ENCODE measurements at regions not wholly inside any gene's neighbourhood (a gene's known extent, or its start where the extent isn't known, plus 50 kb on each side); places are given as distances from the start of the nearest gene placed in this dataset.
"Not testable (repeated sequence)": the region's sequence is repeated elsewhere in the genome, so short reads cannot be mapped to it uniquely, and the experiment has no call there.

DNA sequence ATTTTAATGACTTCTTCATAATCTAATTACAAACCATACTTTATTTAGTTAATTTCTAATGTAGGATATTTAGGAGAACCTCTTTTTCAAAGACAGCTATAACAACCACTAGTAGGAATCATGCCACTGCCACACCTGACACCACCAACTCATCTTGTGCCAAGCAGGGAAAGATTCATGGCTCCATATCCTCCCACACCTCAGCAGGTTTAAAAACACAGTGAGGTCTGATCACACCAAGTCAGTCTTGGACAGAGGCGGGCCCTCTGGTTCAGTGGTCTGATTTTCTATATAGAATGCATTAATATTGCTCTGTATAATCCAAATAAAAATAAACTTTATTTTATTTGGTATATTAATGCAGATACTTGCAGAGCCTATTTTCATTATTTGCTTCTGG, 227.7 kb upstream of the TTC29 start:
- no peak for DNase-seq

DNA sequence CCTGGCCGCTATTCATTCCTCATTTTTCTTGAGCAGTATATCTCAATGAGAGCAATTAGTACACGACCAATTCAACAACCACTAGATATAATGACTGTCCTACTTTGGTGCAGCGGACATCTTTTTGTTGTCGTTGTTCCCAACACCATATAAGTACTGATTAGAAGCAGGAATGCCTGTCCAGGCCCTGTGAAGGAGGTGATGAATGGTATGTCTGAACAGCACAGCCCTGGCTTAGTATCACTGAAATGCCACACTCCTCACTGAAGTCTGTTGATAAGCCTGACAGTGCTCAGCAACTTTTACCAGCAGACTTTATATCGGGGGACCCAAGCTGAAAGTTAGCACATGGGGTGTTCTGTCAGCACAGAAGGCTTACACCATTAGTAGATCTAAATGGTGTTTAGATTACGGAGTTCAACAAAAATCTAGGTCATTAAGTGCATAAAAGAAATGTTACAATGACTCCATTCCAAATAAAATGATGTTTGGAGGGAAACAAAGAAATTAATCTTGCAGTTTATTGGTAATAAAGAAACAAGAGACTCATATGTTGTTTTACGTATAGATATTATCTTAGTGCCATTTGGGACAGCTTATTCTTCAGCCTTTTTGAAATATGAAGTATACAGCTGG, 228.3 kb upstream of the TTC29 start:
- DNase-seq, result no peak

DNA sequence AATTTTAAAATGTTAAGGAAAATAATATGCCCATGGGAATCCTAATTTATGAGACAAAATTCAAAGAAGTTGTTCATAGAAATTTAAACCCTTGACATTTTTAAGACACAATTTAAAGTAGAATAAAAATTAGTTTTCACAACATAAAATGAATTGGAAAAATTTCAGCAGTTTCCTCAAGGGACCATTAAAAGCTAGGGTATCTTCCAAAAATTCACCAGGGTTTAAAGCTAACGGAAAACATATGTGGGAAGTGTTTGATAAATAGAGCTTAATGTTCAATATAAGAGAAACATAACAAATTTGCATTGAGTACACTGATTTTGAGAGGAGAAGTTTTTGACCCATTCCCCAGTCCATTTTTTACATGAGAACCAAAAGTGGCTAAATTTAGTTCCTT, 228.9 kb upstream of the TTC29 start:
- peak; percentile 14 for DNase-seq

DNA sequence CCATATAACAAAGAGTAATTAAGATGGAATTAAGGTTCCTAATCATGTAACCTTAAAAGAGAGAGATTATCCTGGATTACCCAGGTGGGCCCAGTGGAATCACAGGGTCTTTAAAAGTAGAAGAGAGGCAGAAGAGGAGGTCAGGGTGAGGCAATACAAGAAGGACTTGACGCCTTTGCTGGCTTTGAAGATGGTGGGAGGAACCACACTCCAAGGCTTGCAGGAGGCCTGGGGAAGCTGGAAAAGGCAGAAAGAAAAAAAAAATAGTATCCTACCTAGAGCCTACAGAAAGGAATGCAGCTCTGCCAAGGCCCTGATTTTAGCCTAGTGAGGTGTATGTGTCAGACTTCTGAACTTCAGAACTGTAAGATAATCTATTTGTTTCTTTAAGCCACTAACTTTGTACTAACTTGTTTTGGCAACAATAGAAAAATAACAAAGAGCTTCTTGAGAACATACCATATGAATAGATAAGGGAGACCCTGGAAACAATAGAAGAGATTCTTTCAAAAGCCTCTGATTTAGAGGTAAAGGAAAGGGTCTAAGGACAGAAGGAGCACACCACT, 229.9 kb upstream of the TTC29 start:
- DNase-seq, result no peak

DNA sequence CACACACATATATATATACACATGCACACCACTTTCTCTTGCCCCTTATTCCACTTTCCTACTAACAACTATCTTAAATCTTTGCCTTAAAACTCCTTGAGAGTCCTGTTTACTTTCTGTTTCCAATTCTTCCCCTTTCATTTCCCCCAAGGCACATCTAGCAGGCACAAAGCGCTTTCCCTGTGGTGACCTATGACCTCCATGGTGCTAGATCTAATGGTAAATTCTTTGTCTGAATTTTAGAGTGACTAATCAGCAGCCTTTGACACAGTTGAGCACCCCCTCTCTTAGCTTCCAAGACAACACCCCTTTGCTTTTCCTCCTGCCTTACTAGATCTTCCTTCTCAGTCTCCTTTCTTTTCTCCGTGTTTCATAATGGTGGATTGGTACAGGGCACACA, 236.4 kb upstream of the TTC29 start:
- DNase-seq, result no peak

DNA sequence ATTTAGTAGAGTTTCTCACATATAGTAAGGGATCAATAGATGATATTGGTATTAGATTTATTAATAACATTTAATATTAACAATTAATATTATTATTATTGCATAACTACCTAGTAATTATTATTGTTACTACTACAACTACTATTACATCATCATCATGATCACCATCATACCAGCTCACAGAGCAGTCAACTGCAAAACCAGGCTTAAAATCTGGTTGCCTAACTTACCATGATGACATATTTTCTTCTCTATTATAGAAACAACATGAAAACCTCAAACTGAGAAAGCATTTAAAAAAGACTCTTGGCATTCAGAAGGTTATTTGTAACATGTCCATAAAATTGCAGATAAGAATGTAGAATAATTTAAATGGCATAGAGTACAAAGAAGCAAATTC, 247.0 kb upstream of the TTC29 start:
- no peak for DNase-seq

DNA sequence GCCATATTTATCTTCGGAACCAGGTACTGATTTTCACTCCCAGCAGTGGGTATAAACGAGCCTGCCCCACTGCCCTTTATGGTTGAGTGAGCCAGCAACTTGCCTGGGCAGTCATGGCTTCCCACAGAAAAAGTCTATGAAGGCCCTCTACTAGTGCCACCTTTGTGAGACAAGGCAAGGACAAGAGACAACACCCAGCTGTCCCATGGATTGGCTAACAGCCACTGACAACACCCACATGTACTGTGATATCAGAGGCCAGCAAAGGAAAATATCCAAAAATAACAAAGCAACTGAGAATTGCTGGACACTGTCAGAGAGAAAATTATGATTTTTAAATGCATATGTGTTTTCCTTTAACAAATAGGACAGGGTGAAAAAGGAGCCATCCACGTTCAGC, 248.4 kb upstream of the TTC29 start:
- no peak for DNase-seq

DNA sequence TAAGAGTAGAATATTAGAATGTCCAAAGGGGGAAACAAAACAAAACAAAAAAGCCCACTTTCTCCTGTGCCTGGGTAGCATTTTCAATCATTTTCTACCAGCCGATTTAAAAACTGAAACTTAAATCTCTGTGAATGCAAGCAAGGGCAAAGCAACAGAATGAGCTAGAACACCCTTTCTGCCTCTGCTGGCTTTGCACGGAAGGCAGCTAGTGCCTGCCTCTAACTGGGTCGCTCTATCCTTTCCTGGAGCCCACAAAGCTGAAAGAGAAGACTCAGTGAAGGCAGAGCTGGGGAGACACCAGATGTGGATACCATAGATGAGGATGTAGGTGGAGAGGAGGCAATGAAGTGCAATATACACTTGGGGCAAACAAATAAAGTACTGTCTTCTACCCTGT, 248.9 kb upstream of the TTC29 start:
- DNase-seq, result no peak

DNA sequence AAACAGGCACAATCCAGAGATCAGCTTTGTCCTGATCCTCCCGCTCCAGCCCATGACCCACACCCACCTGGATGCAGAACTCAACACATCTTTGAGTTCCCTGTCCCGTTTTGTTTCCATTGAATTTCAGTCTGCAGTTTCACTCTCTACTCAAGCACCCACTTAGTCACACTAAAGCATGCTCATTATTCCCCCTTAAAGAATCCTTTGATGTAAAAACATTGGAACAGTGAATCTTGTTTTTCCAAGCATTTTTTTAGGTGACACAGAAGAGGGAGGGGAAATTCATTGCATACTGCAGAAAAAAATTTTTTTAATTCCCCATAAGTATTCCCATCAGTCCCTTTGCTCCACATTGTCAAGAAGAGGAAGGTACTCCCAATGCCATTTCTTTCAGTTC, 249.7 kb upstream of the TTC29 start:
- peak; percentile 40 for DNase-seq

DNA sequence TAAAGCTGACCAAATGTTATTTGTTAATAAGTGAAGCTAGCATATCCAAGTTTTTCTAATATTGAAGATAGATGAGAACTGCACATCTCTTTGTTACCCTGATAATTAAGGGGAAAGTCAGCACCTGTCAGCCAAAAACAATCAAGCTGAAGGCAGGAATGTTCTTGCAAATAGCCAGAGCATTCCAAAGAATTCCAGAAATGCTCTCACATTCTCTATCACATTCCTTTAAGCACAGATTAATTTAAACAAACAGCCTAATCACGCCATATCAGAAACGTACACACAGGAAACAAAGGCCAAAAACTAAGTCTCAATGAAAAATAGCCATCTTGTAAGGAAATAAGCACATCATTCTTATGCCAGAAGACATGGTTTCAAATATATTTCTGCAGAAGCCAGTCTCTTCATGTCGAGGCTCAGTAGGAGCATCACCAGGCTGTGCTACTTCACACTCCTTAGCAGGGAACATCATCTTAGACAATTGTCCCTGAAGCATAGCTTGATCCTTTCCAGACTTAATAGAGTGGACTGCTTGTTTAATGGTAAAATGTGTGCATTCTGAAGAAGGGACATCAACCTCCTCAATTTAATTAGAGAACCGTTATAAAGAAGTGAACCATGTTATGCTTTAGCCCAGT, 252.9 kb upstream of the TTC29 start:
- DNase-seq, result peak; percentile 37

DNA sequence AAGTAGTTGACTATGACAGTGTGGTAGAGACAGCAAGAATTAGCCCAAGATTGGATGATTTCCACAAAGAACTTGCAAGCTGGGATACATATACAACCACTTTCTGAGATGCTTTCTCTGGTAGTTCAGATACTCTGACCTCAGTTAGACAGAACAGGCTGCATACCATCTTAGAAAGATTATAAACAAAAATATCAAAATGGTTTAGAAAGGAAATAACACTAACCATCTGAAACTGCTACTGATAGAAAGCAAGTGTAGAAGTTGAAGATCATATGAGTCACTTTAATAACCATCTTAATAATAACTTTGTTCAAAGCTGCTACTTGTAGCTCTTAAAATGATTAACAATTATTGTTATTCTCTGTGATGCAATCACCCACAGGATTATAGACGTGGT, 255.4 kb upstream of the TTC29 start:
- DNase-seq, result peak; percentile 10

DNA sequence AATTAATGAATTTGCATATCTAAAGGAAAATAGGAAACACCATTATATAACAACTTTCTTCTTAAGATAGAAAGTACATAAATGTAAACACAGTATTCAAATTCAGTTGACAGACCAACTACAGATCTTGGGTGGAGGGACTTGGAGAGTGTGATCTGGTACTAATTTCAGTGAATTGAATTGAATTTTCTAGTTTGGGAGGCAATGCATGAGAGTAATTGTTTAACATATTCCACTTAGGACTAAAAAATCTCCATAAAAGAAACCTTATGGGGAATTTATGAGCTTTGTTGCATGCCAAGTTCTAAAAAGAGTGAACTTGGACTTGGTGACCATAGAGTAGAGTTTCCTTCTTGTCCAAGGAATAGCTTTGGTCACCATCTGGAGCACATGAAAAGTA, 261.1 kb upstream of the TTC29 start:
- DNase-seq, result no peak

DNA sequence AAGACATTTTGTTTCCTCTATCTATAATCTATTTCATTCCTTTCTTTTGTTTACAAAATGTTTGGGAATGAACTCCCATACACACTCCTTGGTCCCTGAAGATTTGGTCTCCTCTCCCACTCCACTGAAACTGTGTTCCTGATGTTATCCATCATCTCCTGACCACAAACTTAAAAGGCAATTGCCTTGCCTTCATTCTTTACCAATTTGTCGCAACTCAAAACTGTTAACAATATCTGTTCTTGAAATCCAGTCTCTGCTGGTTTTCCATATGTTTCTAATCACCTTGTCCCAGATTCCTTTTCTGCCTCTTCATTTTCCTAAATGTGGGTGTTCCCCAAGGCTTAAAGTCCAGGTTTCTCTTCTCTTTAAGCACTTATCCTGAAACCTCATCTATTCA, 262.2 kb upstream of the TTC29 start:
- peak; percentile 69 for DNase-seq

DNA sequence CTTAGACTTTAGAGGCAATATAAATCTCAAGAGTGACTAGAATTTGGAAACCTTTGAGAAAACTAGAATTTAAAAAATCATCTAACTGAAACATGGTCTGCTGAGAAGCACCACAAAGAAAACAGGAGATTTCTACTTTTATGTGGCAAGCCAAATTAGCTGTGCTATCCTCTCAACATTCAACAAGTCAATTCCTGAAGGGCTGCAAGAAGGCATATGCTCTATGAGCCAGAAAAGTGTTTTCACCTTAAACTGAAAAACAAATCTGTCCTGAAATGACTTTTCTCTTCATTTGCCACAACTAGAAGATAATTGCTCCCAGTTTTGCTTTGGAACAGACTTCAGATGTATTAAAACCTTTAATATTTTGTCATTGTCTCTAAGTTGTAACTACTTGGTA, 263.2 kb upstream of the EDNRA start:
- no peak for DNase-seq

DNA sequence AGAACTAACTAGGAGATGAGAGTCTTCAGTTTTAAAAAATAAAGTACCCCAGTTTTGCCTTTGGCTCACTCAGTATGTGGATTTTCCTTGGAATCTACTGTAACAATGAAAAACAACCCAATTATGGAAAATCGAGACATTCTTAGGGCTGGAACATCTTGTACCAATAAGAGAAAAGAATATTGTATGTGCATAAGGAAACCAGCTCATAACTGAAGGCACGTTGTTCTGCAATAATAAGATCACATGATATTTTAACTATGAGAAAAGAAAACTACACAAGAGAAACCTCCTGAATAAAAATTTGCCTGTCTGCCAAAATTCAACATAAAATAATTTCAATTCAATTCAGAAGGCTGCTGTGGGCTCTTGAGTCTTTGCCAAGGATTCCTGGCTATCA, 261.8 kb upstream of the EDNRA start:
- no peak for DNase-seq

DNA sequence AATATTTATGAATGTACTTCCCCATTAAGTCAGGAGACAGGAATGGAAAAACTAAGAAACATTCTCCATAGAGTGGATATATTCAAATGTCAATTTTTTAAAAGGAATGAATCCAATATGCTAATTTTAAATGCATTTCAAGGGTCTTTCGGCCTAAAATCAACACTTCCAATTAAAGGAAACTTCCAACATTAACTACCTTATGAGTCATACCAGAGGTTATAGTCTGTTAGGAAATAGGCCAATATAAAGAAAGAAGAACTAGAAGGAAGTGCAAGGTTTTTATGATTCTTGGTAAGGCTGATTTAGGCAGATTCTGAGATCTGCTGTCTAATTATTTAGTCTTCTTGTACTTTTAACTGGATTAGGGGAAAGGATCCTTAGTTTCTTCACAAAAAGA, 260.1 kb upstream of the EDNRA start:
- no peak for DNase-seq

DNA sequence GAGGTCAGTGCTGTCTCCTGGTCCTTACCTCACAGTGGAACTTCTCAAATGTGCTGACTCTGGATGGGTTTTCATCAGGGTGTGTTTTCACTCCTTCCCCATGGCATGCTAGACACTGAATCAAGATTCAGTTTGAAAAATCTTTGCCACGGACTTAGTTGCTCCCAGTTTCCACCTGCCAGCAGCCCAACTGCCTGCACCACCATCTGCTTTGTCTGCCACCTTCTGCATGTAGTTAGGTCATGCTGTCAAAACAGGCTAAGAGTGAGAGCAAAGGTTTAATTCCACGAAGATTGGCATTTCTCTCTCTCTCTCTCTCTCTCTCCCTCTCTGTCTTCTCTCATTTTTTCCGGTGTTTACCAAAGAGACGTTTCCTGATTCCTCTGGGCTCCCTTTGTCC, 258.0 kb upstream of the EDNRA start:
- DNase-seq, result no peak

DNA sequence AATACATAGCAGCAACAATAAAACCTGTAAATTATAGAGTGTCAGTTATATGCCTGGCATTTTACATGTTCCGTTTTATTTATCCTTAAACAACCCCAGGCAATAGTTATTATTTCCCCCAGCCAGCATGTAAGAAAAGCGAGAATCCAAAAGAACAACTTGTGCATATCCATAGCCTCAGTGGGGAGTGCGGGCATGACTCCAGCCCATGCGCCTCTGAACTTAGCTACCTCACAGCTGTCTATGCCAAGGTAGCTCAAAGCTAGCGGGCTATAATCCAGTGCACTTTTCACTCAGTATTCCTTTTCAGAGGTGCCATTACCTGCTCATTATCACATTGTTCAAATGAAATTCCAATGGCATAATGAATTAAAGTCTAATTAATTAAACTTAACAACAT, 257.3 kb upstream of the EDNRA start:
- no peak for DNase-seq

DNA sequence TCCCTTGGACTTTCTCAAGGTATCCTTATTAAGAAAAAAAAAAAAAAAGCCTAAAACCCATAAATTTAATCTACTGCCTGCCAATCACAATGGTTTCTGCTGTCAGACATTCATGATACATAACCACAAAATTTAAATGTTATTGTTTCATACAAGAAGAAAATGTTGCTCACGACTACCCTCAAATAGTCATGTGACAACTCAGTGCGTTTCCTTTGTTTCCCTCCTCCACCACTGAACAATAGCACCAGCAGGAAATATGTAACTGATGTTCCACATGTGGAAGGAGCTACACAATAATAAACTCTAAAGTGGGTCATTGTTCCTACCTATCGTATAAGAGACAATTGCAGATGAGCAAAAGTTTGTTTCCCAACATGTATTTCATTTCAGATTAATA, 244.1 kb upstream of the EDNRA start:
- no peak for DNase-seq

DNA sequence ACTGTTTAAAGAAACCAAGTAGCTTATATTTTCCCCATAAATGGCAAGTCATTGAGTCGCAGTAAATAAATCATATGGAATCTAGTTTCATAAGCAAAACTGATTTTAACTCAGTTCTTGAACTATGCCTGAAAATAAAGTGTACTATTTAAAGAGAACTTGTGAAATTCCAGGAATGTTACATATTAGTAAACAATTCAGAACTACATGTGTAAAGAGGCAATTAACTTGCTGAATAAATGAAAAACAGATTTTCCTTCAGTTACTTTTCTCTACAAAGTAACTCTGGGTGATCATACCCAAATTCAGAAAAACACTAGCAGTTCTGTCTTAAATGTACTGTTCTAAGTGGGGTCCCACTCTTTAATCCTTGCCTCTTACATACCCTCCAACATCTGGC, 236.1 kb upstream of the EDNRA start:
- DNase-seq, result peak; percentile 16

DNA sequence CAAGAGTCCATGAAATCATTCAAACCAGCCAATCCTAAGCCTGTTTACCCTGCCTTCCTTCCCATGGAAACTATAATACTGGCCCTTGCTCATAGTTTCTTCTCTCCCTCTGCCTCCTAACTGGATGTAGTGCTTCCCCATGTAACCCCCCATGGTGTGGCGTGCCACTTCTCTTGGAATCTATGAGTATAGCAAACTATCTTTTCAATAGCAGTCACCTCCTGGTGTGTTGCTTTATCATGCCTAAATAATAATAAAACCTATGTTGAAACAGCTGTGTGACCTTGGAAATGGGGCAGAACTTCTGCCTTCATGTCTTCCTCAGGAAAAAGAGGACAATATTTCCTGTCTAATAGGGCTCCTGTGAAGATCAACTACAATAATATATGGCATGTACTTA, 234.8 kb upstream of the EDNRA start:
- no peak for DNase-seq

DNA sequence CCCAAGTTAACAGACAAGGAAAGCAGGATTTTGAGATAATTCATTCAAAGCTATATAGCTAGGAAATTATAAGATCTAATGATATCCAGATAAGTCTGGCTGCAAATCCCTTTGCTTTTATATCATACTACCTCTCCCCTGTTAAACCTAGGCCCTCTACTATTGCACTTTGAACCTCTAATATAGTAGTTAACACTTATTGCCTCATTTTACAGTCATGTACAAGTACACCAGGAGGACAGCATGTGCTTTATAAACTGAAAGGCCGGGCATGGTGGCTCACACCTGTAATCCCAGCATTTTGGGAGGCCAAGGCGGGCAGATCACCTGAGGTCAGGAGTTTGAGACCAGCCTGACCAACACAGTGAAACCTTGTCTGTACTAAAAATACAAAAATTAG, 234.4 kb upstream of the EDNRA start:
- DNase-seq, result not testable (repeated sequence)

DNA sequence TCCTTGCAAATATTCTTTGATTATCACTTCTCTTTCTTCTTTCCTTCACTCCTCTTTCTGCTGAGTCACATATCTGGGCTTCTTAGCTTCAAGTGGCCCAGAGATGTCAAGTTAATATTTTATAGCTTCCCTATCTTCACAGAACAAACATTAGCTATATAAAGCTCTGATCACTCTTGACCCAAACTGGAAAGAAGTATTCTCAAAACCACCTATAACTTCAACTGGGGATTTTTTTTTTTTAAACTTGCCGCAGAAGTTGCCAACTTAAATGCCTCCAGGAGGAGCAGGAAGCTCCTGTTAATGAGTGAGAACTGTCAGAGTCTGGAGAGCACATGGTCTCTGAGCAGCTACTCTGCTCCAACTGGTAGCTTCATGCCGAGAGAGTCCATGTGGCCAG, 233.3 kb upstream of the EDNRA start:
- peak; percentile 43 for DNase-seq

DNA sequence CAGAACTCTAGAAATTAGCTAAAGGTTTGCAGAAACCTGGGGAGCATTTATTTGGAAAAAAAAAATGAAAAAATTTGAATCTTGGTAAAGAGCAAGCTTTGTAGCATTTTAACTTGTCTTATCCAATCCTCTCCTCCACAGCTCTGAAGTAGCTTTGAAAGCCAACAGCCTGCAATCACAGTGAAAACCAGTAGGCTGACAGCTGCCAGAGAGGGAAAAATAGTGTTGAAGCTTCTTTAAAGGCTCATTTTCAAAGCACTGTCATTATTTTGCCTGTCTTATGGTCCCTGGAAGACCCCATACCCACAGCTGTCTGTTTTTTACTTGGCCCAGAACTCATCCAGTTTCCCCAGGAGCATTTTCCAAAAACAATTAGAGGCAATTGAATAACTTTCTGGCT, 230.8 kb upstream of the EDNRA start:
- no peak for DNase-seq

DNA sequence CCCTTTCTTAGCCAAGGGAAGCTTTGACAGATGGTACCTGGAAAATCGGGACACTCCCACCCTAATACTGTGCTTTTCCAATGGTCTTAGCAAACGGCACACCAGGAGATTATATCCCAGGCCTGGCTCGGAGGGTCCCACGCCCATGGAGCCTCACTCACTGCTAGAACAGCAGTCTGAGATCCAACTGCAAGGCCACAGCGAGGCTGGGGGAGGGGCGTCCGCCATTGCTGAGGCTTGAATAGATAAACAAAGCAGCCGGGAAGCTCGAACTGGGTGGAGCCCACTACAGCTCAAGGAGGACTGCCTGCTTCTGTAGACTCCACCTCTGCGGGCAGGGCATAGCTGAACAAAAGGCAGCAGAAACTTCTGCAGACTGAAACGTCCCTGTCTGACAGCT, 225.6 kb upstream of the EDNRA start:
- not testable (repeated sequence) for DNase-seq
